Activated CD4-positive, alpha-beta T cell treated with anti-CD3 and anti-CD28 coated beads for 24 hours (primary cell): ENCODE measurements at regions not wholly inside any gene's neighbourhood (a gene's known extent, or its start where the extent isn't known, plus 50 kb on each side); places are given as distances from the start of the nearest gene placed in this dataset.
"Not testable (repeated sequence)": the region's sequence is repeated elsewhere in the genome, so short reads cannot be mapped to it uniquely, and the experiment has no call there.

ENCODE experiments used
- DNase-seq, 2 donors: peaks; one replicate each; pipeline ENCODE4 v3.0.0-alpha.2; 2020; ENCODE audit warnings: low read depth in 2 of 2

- no peak for DNase-seq
Observed at GRCh38 chr7:52355053-52355452, 680.4 kb upstream of the POM121L12 start.

- DNase-seq = no peak
Observed at GRCh38 chr7:52352013-52352981, 683.1 kb upstream of the POM121L12 start.

GRCh38 chr7:52344015-52344414, 691.4 kb upstream of the POM121L12 start:
- DNase-seq = no peak

- DNase-seq = no peak
Observed at GRCh38 chr7:52340067-52340466, 695.4 kb upstream of the POM121L12 start.

- not testable (repeated sequence) for DNase-seq
Observed at GRCh38 chr7:52328328-52328727, 707.1 kb upstream of the POM121L12 start.

- DNase-seq = no peak
Observed at GRCh38 chr7:52325237-52325636, 710.2 kb upstream of the POM121L12 start.

GRCh38 chr7:52323202-52323746, 712.2 kb upstream of the POM121L12 start:
- no peak for DNase-seq

- no peak for DNase-seq
Observed at GRCh38 chr7:52320610-52321009, 714.8 kb upstream of the POM121L12 start.

GRCh38 chr7:52317921-52318320, 717.5 kb upstream of the POM121L12 start:
- no peak for DNase-seq

GRCh38 chr7:52311886-52312285, 723.5 kb upstream of the POM121L12 start:
- DNase-seq = no peak

- no peak for DNase-seq
Observed at GRCh38 chr7:52309631-52310030, 725.8 kb upstream of the POM121L12 start.

GRCh38 chr7:52302765-52303520, 732.5 kb upstream of the POM121L12 start:
- DNase-seq = no peak

GRCh38 chr7:52297128-52297527, 738.3 kb upstream of the POM121L12 start:
- DNase-seq = no peak

GRCh38 chr7:52294942-52295341, 740.5 kb upstream of the POM121L12 start:
- no peak for DNase-seq

GRCh38 chr7:52289247-52289646, 746.2 kb upstream of the POM121L12 start:
- DNase-seq = no peak

GRCh38 chr7:52287698-52288097, 747.7 kb upstream of the POM121L12 start:
- no peak for DNase-seq

- no peak for DNase-seq
Observed at GRCh38 chr7:52285689-52286088, 749.7 kb upstream of the POM121L12 start.

- no peak for DNase-seq
Observed at GRCh38 chr7:52283335-52283734, 752.1 kb upstream of the POM121L12 start.

- DNase-seq = no peak
Observed at GRCh38 chr7:52273685-52274610, 761.5 kb upstream of the POM121L12 start.

- no peak for DNase-seq
Observed at GRCh38 chr7:52271703-52272102, 763.7 kb upstream of the POM121L12 start.

GRCh38 chr7:52270301-52270700, 765.1 kb upstream of the POM121L12 start:
- no peak for DNase-seq
